ENCODE measurements at regions not wholly inside any gene's neighbourhood (a gene's known extent, or its start where the extent isn't known, plus 50 kb on each side); places are given as distances from the start of the nearest gene placed in this dataset.

DNA sequence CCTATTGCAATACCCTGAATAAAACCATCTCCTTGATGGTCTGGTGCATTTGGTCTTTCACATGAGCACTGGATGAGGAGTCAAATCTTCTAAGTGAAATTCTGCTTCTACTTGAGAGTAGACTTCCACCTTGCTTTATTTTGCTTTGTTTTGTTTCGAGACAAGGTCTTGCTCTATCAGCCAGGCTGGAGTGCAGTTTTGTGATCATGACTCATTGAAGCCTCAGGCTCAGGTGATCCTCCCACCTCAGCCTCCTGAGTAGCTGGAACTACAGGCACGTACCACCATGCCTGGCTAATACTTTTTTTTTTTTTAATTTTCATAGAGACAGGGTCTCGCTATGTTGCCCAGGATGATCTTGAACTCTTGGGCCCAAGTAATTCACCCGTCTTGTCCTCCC, 65.8 kb upstream of the F3 start:
- DNase-seq: no peak
- no peaks in the 10 kb centered on the region for H3K27me3 ChIP-seq
- intact Hi-C loops (cut with DNase I): loop anchor here (10.0 kb wide), 1 partner anchor 187 kb away; no protein-coding TSS in a partner anchor
- TF ChIP-seq, protein P1, sequence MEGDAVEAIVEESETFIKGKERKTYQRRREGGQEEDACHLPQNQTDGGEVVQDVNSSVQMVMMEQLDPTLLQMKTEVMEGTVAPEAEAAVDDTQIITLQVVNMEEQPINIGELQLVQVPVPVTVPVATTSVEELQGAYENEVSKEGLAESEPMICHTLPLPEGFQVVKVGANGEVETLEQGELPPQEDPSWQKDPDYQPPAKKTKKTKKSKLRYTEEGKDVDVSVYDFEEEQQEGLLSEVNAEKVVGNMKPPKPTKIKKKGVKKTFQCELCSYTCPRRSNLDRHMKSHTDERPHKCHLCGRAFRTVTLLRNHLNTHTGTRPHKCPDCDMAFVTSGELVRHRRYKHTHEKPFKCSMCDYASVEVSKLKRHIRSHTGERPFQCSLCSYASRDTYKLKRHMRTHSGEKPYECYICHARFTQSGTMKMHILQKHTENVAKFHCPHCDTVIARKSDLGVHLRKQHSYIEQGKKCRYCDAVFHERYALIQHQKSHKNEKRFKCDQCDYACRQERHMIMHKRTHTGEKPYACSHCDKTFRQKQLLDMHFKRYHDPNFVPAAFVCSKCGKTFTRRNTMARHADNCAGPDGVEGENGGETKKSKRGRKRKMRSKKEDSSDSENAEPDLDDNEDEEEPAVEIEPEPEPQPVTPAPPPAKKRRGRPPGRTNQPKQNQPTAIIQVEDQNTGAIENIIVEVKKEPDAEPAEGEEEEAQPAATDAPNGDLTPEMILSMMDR (IDR thresholded peaks at IDR 0.05): no peak
- H3K36me3 ChIP-seq: no peaks in the 10 kb centered on the region
- H3K4me3 ChIP-seq: no peak overlapping the region
- H3K27ac ChIP-seq: peak overlapping the region; percentile 87
- H3K9ac ChIP-seq (ENCODE audit: low read depth in 2 of 2, low read length in 2 of 2): no peak overlapping the region
- peaks cover 19% of the 10 kb centered on the region for H3K4me1 ChIP-seq
- H3K9me3 ChIP-seq: no peaks in the 10 kb centered on the region

DNA sequence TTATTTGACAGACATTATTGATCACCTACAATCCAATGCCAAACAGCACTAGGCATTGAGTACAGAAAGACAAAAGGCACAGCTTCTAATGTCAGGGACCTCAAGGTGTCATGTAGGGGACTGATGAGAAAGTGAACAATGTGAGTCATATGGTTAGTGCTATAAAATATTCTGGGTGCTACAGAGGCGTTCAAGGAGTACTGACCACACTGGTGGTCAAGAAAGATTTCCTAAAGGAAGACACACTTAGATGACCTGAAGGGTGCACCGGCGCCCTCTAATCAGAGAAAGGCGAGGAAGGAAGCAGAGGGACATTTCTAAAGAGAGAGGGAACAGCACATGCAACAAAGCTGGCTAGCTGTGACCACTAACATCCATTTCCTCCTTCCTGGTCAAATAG, 64.9 kb upstream of the F3 start:
- no peak for DNase-seq
- Histone ChIP-seq H3K36me3 (no peaks in the 10 kb centered on the region), H3K27ac (peak overlapping the region; percentile 87)

DNA sequence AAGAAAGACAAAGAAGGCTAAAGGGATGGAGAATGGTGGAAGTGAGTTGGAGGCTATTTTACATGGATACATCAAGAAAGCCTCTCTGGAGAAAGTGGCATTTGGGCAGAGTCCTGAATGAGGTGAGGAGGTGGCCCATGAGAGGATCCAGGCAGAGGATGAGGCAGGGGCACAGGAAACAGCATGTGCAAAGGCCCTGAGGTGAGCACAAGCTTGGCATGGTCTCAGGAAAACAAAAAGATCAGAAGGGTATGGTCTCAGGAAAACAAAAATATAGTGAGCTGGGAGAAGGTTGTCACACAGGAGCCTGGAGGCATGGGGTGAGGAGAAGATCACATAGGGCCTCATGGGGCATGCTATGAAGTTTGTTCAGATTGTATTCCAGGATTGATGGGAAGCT, 62.1 kb upstream of the F3 start:
- H3K9me3 ChIP-seq: no peaks in the 10 kb centered on the region
- intact Hi-C loops (cut with DNase I): loop anchor here (10.0 kb wide), 1 partner anchor 191 kb away; no protein-coding TSS in a partner anchor
- no peaks in the 10 kb centered on the region for H3K27me3 ChIP-seq
- no peak overlapping the region for H3K4me3 ChIP-seq
- DNase-seq: no peak
- TF ChIP-seq, protein P1 (IDR thresholded peaks at IDR 0.05): no peak
- H3K27ac ChIP-seq: peak overlapping the region; percentile 53
- H3K4me1 ChIP-seq: peaks cover 13% of the 10 kb centered on the region
- H3K9ac ChIP-seq (ENCODE audit: low read depth in 2 of 2, low read length in 2 of 2): no peak overlapping the region
- no peaks in the 10 kb centered on the region for H3K36me3 ChIP-seq

More for the DNA sequence above, 64.9 kb upstream of the F3 start:
- peaks cover 15% of the 10 kb centered on the region for H3K4me1 ChIP-seq
- no peak overlapping the region for H3K4me3 ChIP-seq
- no peaks in the 10 kb centered on the region for H3K9me3 ChIP-seq
- TF ChIP-seq, protein P1 (IDR thresholded peaks at IDR 0.05): no peak
- intact Hi-C loops (cut with DNase I): loop anchor here (10.0 kb wide), 1 partner anchor 188 kb away; no protein-coding TSS in a partner anchor
- no peak overlapping the region for H3K9ac ChIP-seq (ENCODE audit: low read depth in 2 of 2, low read length in 2 of 2)
- no peaks in the 10 kb centered on the region for H3K27me3 ChIP-seq

DNA sequence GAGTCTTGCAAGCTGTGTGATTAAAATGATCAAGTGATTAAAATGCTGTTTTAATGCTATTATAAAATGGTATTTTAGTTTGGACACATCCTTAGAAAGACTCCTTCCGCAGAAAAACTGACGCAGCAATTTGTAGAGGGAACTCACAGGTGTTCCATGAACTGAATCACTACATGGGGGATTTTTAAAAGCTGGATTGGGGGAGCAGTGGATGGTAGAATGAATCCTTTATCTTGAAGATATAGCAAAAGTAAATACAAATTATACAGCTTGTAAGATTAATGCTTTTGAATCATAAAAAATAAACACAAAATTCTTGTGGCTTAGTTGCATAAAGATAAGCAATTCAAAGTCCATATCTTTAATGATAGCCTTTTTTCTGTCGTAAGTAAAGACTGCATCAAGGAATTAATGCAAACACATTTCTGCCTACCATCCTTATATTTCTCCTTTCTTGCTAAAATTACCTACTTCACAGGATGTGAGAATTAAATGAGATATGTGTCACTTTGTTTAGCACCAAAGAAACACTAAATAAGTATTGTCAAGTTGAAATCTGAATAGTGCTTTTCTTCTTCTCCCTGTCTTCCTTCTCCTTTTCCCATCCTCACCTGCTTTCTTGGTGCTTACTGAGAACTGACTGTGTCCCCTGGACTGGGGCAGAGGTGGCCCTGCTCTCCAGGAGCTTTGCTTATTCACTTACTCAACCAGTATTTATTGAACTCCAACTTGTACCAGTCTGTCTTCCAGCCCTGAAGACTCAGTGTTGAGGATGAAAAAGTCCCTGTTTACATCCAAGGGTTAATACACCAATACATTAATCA, 61.5 kb upstream of the F3 start:
- H3K4me3 ChIP-seq: no peak overlapping the region
- TF ChIP-seq, protein P1 (IDR thresholded peaks at IDR 0.05): no peak
- H3K9me3 ChIP-seq: no peaks in the 10 kb centered on the region
- H3K4me1 ChIP-seq: peaks cover 11% of the 10 kb centered on the region
- intact Hi-C loops (cut with DNase I): loop anchor here (10.0 kb wide), 1 partner anchor 192 kb away; no protein-coding TSS in a partner anchor
- H3K9ac ChIP-seq (ENCODE audit: low read depth in 2 of 2, low read length in 2 of 2): peak overlapping the region in 1 of 2 donors; percentile 46
- H3K27me3 ChIP-seq: no peaks in the 10 kb centered on the region
- peak overlapping the region; percentile 53 for H3K27ac ChIP-seq
- DNase-seq: no peak
- H3K36me3 ChIP-seq: no peaks in the 10 kb centered on the region

DNA sequence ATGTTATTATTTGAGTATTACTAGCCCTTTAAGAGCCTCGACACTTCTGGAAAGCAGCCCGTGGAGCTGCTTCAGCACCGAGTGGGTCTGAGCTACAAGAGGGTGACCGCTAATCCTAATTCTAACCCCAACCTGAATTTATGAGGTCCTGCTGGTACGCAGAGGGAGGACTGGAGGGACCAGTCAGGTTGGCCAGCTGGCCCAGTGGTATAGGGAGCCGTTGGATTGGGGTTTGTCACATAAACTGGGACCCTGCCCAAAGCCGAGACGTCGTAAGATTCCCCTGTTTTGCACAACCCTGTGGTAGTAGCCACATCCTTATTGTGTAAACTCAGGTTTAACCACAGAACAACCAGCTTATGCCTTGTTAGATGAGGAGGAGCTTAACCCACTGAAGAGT, 60.8 kb upstream of the F3 start:
- H3K27me3 ChIP-seq: no peaks in the 10 kb centered on the region
- DNase-seq: peak; percentile 57
- no peaks in the 10 kb centered on the region for H3K36me3 ChIP-seq
- peaks cover 7% of the 10 kb centered on the region for H3K4me1 ChIP-seq
- TF ChIP-seq, protein P1 (IDR thresholded peaks at IDR 0.05): no peak
- intact Hi-C loops (cut with DNase I): loop anchor here (10.0 kb wide), 1 partner anchor 192 kb away; no protein-coding TSS in a partner anchor
- no peak overlapping the region for H3K4me3 ChIP-seq
- H3K27ac ChIP-seq: peak overlapping the region; percentile 49
- no peaks in the 10 kb centered on the region for H3K9me3 ChIP-seq
- H3K9ac ChIP-seq (ENCODE audit: low read depth in 2 of 2, low read length in 2 of 2): peak overlapping the region in 1 of 2 donors; percentile 46

All from colonic mucosa (tissue), 4 donors.